ENCODE measurements at regions not wholly inside any gene's neighbourhood (a gene's known extent, or its start where the extent isn't known, plus 50 kb on each side); places are given as distances from the start of the nearest gene placed in this dataset.

DNA sequence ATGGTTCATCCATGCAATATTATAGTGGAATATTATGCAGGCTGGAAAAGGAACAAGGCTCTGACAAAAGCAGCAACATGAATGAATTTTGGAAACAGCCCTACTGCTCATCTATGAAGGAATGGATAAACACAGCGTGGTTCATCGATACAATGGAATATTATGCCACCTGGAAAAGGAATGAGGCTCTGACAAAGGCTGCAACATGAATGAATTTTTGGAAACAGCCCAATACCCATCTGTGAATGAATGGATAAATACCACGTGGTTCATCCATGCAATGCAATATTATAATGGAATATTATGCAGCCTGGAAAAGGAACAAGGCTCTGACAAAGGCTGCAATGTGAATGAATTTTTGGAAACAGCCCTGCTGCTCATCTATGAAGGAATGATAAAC, 160.4 kb downstream of the CRLF2 start:
- no peak for TF ChIP-seq SUZ12 (IDR thresholded peaks at IDR 0.05)
- no peak for TF ChIP-seq ZNF384 (IDR thresholded peaks at IDR 0.05)
- TF ChIP-seq L3MBTL2 (conservative IDR thresholded peaks at IDR 0.05) = no peak
- TF ChIP-seq, protein P1, sequence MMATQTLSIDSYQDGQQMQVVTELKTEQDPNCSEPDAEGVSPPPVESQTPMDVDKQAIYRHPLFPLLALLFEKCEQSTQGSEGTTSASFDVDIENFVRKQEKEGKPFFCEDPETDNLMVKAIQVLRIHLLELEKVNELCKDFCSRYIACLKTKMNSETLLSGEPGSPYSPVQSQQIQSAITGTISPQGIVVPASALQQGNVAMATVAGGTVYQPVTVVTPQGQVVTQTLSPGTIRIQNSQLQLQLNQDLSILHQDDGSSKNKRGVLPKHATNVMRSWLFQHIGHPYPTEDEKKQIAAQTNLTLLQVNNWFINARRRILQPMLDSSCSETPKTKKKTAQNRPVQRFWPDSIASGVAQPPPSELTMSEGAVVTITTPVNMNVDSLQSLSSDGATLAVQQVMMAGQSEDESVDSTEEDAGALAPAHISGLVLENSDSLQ (IDR thresholded peaks at IDR 0.05) = no peak
- TF ChIP-seq CTBP1 (IDR thresholded peaks at IDR 0.05; ENCODE audit: borderline replicate concordance) = no peak
- TF ChIP-seq SP1 (IDR thresholded peaks at IDR 0.05) = no peak
- TF ChIP-seq FOXK2 (IDR thresholded peaks at IDR 0.05) = no peak
- TF ChIP-seq BHLHE40 (IDR thresholded peaks at IDR 0.05; ENCODE audit: borderline replicate concordance) = no peak
- TF ChIP-seq NFRKB (IDR thresholded peaks at IDR 0.05) = no peak
- no peak for TF ChIP-seq ELF4 (IDR thresholded peaks at IDR 0.05)
